ENCODE measurements at regions not wholly inside any gene's neighbourhood (a gene's known extent, or its start where the extent isn't known, plus 50 kb on each side); places are given as distances from the start of the nearest gene placed in this dataset.

- no peak for TF ChIP-seq CTCF (IDR thresholded peaks at IDR 0.05)
- TF ChIP-seq EZH2 (IDR thresholded peaks at IDR 0.05; ENCODE audit: borderline replicate concordance, insufficient read depth, low read depth, low read length, poor library complexity, severe bottlenecking), result no peak
These were observed 454.5 kb upstream of the ZMIZ1 start for GRCh38 chr10:78614267-78614666.
